ENCODE measurements at regions not wholly inside any gene's neighbourhood (a gene's known extent, or its start where the extent isn't known, plus 50 kb on each side); places are given as distances from the start of the nearest gene placed in this dataset.
"Not testable (repeated sequence)": the region's sequence is repeated elsewhere in the genome, so short reads cannot be mapped to it uniquely, and the experiment has no call there.

- CTCF ChIA-PET: no interaction called here
- Mint-ChIP-seq H3K36me3 (ENCODE audit: low read depth) (no peaks in the 10 kb centered on the region), H3K4me3 (no peak overlapping the region), H3K4me1 (ENCODE audit: low read depth) (peaks cover 5% of the 10 kb centered on the region), H3K27me3 (ENCODE audit: low read depth) (peaks cover 12% of the 10 kb centered on the region), H3K9me3 (no peaks in the 10 kb centered on the region), H3K27ac (no peak overlapping the region)
- DNase-seq: no peak
- intact Hi-C loops (cut with micrococcal nuclease): no loop called here
These were observed 79.9 kb upstream of the NDUFV2 start for GRCh38 chr18:9022397-9023155.

GRCh38 chr18:9024031-9024646 is 78.4 kb upstream of the NDUFV2 start:
- CTCF ChIA-PET; DNase-seq; H3K9me3 Mint-ChIP-seq; intact Hi-C loops (cut with micrococcal nuclease); H3K27me3 Mint-ChIP-seq (ENCODE audit: low read depth); H3K4me1 Mint-ChIP-seq (ENCODE audit: low read depth); H3K27ac Mint-ChIP-seq; H3K36me3 Mint-ChIP-seq (ENCODE audit: low read depth); H3K4me3 Mint-ChIP-seq: not testable (repeated sequence)

DNA sequence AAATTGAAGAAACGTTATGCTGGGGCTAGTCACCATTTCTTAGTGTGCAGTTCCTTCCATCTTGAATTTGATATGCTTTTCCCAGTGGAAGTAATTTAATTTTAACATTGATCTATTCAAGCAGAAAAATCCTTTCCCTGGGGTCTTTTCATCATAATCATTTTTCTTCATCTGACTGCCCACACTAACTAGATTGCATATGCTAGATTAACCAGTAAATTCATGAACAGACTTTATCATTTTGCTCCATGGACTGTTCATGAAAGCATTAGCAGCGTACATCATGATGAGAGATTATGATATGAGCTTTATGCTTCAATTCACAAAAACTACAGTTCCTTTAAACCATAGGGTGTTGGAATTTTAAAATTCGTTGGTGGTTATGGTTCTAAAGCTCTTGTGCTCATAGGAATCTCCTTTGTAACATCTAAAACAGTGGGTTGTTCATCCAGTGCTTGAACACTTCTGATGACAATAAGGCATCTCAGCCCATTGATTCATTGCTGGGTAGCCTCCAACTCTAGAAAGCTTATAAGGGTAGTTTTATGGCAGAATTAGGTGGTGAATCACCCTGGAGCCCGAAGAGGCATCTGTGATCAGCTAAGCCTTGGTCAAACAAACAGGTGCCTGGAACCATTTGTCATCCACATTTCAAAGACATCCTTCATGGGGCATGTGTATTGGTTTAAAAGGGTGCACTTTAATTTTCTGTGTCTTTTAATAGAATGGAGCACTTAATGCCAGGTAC is 77.2 kb upstream of the NDUFV2 start:
- no peak for DNase-seq
- Mint-ChIP-seq H3K27ac (no peak overlapping the region), H3K4me3 (no peak overlapping the region), H3K36me3 (ENCODE audit: low read depth) (no peaks in the 10 kb centered on the region), H3K27me3 (ENCODE audit: low read depth) (peaks cover 4% of the 10 kb centered on the region), H3K4me1 (ENCODE audit: low read depth) (no peaks in the 10 kb centered on the region), H3K9me3 (no peaks in the 10 kb centered on the region)
- intact Hi-C loops (cut with micrococcal nuclease): no loop called here
- CTCF ChIA-PET: no interaction called here

GRCh38 chr18:9029131-9029530 is 73.4 kb upstream of the NDUFV2 start:
- no peaks in the 10 kb centered on the region for H3K36me3 Mint-ChIP-seq (ENCODE audit: low read depth)
- no peak overlapping the region for H3K4me3 Mint-ChIP-seq
- intact Hi-C loops (cut with micrococcal nuclease): no loop called here
- CTCF ChIA-PET: no interaction called here
- peaks cover 3% of the 10 kb centered on the region for H3K4me1 Mint-ChIP-seq (ENCODE audit: low read depth)
- no peak overlapping the region for H3K27ac Mint-ChIP-seq
- DNase-seq: no peak
- no peaks in the 10 kb centered on the region for H3K9me3 Mint-ChIP-seq
- H3K27me3 Mint-ChIP-seq (ENCODE audit: low read depth): peaks cover 4% of the 10 kb centered on the region

GRCh38 chr18:9032519-9032918 is 70.0 kb upstream of the NDUFV2 start:
- H3K4me3 Mint-ChIP-seq: no peak overlapping the region
- H3K27me3 Mint-ChIP-seq (ENCODE audit: low read depth): no peaks in the 10 kb centered on the region
- no peaks in the 10 kb centered on the region for H3K9me3 Mint-ChIP-seq
- no peak for DNase-seq
- intact Hi-C loops (cut with micrococcal nuclease): no loop called here
- CTCF ChIA-PET: no interaction called here
- no peaks in the 10 kb centered on the region for H3K36me3 Mint-ChIP-seq (ENCODE audit: low read depth)
- peaks cover 3% of the 10 kb centered on the region for H3K4me1 Mint-ChIP-seq (ENCODE audit: low read depth)
- no peak overlapping the region for H3K27ac Mint-ChIP-seq

- H3K4me3 Mint-ChIP-seq: no peak overlapping the region
- no peaks in the 10 kb centered on the region for H3K27me3 Mint-ChIP-seq (ENCODE audit: low read depth)
- H3K27ac Mint-ChIP-seq: no peak overlapping the region
- H3K4me1 Mint-ChIP-seq (ENCODE audit: low read depth): peaks cover 3% of the 10 kb centered on the region
- intact Hi-C loops (cut with micrococcal nuclease): no loop called here
- CTCF ChIA-PET: no interaction called here
- no peak for DNase-seq
- H3K36me3 Mint-ChIP-seq (ENCODE audit: low read depth): no peaks in the 10 kb centered on the region
- no peaks in the 10 kb centered on the region for H3K9me3 Mint-ChIP-seq
These were observed 64.1 kb upstream of the NDUFV2 start for GRCh38 chr18:9038277-9038871.

DNA sequence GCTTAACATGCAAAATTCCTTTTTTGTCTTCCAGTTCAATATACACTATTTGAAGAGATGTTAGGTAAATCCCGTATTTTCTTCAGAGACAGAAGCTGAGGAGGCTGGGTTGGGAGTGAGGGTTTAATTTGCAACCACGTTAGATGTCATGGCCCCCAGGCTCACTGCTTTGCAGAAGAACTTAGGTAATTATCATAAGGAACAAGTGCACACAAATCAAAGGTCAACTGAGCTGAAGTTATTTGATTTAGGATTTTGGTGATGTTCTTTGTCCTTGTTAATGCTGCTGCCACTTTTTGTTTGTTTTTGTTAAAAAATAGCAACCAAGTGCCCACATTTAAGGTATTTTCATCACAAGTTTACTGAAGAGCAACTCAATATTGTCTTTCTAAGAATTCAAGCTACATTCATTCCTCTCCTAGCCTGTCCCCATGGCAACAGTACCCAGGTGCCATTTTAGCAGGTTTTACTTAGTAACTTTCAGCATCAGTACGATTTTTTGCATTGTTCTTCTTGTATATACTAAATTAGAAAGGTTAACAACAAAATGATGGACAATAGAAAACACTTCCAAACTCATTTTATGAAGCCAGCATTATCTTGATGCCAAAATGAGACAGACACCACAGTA is 62.9 kb upstream of the NDUFV2 start:
- no peak for DNase-seq
- Mint-ChIP-seq H3K36me3 (ENCODE audit: low read depth) (no peaks in the 10 kb centered on the region), H3K9me3 (no peaks in the 10 kb centered on the region), H3K4me3 (no peak overlapping the region), H3K27ac (no peak overlapping the region), H3K27me3 (ENCODE audit: low read depth) (no peaks in the 10 kb centered on the region), H3K4me1 (ENCODE audit: low read depth) (no peaks in the 10 kb centered on the region)
- CTCF ChIA-PET: no interaction called here
- intact Hi-C loops (cut with micrococcal nuclease): no loop called here

DNA sequence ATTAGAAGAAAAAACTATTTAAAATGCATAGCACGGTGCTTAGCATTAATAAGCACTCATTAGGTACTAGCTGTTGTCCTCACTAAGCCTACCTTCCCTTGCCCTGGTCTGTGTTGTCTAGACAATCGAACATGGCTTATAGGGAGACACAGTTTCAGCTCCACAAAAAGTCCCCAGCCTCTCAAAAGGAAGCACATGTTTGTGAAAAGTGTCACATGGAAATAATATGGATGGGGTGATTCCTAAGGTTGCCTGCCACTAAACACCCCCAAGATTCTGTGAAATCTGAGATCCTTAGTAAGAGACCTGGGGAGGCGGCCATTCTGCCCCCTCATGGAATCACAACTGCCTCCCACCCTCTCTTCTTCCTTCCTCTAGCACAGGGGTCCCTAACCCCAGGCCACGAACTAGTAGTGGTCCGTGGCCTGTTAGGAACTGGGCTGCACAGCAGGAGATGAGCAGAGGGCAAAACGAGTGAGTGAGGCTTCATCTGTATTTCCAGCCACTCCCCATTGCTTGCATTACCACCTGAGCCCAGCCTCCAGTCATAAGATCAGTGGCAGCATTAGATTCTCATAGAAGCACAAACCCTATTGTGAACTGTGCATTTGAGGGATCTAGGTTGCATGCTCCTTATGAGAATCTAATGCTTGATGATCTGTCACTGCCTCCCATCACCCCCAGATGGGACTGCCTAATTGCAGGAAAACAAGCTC is 59.6 kb upstream of the NDUFV2 start:
- Mint-ChIP-seq H3K4me3 (no peak overlapping the region), H3K4me1 (ENCODE audit: low read depth) (no peaks in the 10 kb centered on the region), H3K27me3 (ENCODE audit: low read depth) (no peaks in the 10 kb centered on the region), H3K9me3 (no peaks in the 10 kb centered on the region), H3K27ac (no peak overlapping the region), H3K36me3 (ENCODE audit: low read depth) (no peaks in the 10 kb centered on the region)
- intact Hi-C loops (cut with micrococcal nuclease): no loop called here
- DNase-seq: no peak
- CTCF ChIA-PET: interaction anchor here (0.7 kb wide), 1 partner anchor 169 kb away, joined by 4 read pairs; no protein-coding TSS in a partner anchor

- Mint-ChIP-seq H3K4me3 (no peak overlapping the region), H3K27me3 (ENCODE audit: low read depth) (no peaks in the 10 kb centered on the region), H3K36me3 (ENCODE audit: low read depth) (no peaks in the 10 kb centered on the region), H3K4me1 (ENCODE audit: low read depth) (no peaks in the 10 kb centered on the region), H3K9me3 (no peaks in the 10 kb centered on the region), H3K27ac (no peak overlapping the region)
- DNase-seq: no peak
- intact Hi-C loops (cut with micrococcal nuclease): no loop called here
- CTCF ChIA-PET: interaction anchor here (0.7 kb wide), 1 partner anchor 169 kb away, joined by 4 read pairs; no protein-coding TSS in a partner anchor
These were observed 58.9 kb upstream of the NDUFV2 start for GRCh38 chr18:9043581-9043980.

GRCh38 chr18:9047715-9048114 is 54.8 kb upstream of the NDUFV2 start:
- H3K4me3 Mint-ChIP-seq: no peak overlapping the region
- H3K36me3 Mint-ChIP-seq (ENCODE audit: low read depth): no peaks in the 10 kb centered on the region
- peaks cover 17% of the 10 kb centered on the region for H3K9me3 Mint-ChIP-seq
- intact Hi-C loops (cut with micrococcal nuclease): no loop called here
- no peaks in the 10 kb centered on the region for H3K27me3 Mint-ChIP-seq (ENCODE audit: low read depth)
- no peak overlapping the region for H3K27ac Mint-ChIP-seq
- H3K4me1 Mint-ChIP-seq (ENCODE audit: low read depth): peaks cover 3% of the 10 kb centered on the region
- no peak for DNase-seq
- CTCF ChIA-PET: no interaction called here

DNA sequence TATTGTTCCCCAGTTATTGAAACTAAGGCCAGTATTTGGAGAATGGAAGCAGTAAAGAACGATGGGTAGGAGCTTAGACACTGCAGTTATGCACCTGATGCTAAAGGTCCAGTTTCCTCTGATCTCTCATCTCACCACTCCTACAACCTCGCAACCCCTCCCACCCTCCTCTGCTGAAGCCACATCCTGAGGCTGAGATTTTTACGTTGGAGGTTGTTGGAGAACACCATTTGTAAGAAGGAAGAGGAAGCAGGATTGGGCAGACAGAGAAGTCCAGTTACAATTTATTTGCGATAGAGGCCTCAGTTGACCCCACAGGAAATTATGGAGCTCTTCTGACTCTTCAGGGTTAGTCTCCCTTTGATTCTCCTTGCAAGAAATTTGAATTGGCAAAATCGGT is 54.3 kb upstream of the NDUFV2 start:
- H3K4me3 Mint-ChIP-seq: no peak overlapping the region
- H3K27ac Mint-ChIP-seq: no peak overlapping the region
- no peaks in the 10 kb centered on the region for H3K36me3 Mint-ChIP-seq (ENCODE audit: low read depth)
- peaks cover 3% of the 10 kb centered on the region for H3K4me1 Mint-ChIP-seq (ENCODE audit: low read depth)
- CTCF ChIA-PET: no interaction called here
- peaks cover 20% of the 10 kb centered on the region for H3K9me3 Mint-ChIP-seq
- H3K27me3 Mint-ChIP-seq (ENCODE audit: low read depth): no peaks in the 10 kb centered on the region
- no peak for DNase-seq
- intact Hi-C loops (cut with micrococcal nuclease): no loop called here
